ENCODE measurements at regions not wholly inside any gene's neighbourhood (a gene's known extent, or its start where the extent isn't known, plus 50 kb on each side); places are given as distances from the start of the nearest gene placed in this dataset.
A peak's percentile ranks its signal among the peaks of the same experiment; 100 is the strongest.
"Not testable (repeated sequence)": the region's sequence is repeated elsewhere in the genome, so short reads cannot be mapped to it uniquely, and the experiment has no call there.

- DNase-seq: not testable (repeated sequence)
Observed at GRCh38 chr5:93682471-93683404, 58.7 kb downstream of the POU5F2 start.

GRCh38 chr5:93681432-93681831 lies 60.0 kb downstream of the POU5F2 start:
- no peak for DNase-seq

- DNase-seq: peak; percentile 57
Observed at GRCh38 chr5:93677359-93677891, 64.0 kb downstream of the POU5F2 start.

- no peak for DNase-seq
Observed at GRCh38 chr5:93676704-93677103, 64.7 kb downstream of the POU5F2 start.

GRCh38 chr5:93675460-93676450 lies 65.6 kb downstream of the POU5F2 start:
- DNase-seq: peak; percentile 26

- DNase-seq: no peak
Observed at GRCh38 chr5:93674866-93675459, 66.4 kb downstream of the POU5F2 start.

GRCh38 chr5:93674138-93674537 lies 67.3 kb downstream of the POU5F2 start:
- DNase-seq: no peak

GRCh38 chr5:93673316-93673954 lies 68.0 kb downstream of the POU5F2 start:
- DNase-seq: no peak

GRCh38 chr5:93665648-93666047 lies 75.8 kb downstream of the POU5F2 start:
- no peak for DNase-seq

GRCh38 chr5:93660677-93661076 lies 77.7 kb downstream of the NR2F1 start:
- DNase-seq: no peak

GRCh38 chr5:93658044-93658443 lies 75.0 kb downstream of the NR2F1 start:
- no peak for DNase-seq

- DNase-seq: no peak
Observed at GRCh38 chr5:93654676-93655075, 71.7 kb downstream of the NR2F1 start.

- no peak for DNase-seq
Observed at GRCh38 chr5:93653716-93654115, 70.7 kb downstream of the NR2F1 start.

- peak; percentile 4 for DNase-seq
Observed at GRCh38 chr5:93649234-93649900, 66.3 kb downstream of the NR2F1 start.

GRCh38 chr5:93644760-93645159 lies 61.7 kb downstream of the NR2F1 start:
- DNase-seq: no peak

All from NCI-H2171 treated with DMSO at 0.1 percent for 48 hours (cell line).